ENCODE measurements at regions not wholly inside any gene's neighbourhood (a gene's known extent, or its start where the extent isn't known, plus 50 kb on each side); places are given as distances from the start of the nearest gene placed in this dataset.

- peak overlapping the region; percentile 4 for H3K27ac Mint-ChIP-seq
- H3K27me3 Mint-ChIP-seq, result peaks cover 11% of the 10 kb centered on the region
- no peak overlapping the region for H3K4me3 Mint-ChIP-seq
- H3K36me3 Mint-ChIP-seq (ENCODE audit: low read depth), result no peaks in the 10 kb centered on the region
- H3K4me1 Mint-ChIP-seq, result no peaks in the 10 kb centered on the region
- ATAC-seq (replicated peaks), result no peak
- no peaks in the 10 kb centered on the region for H3K9me3 Mint-ChIP-seq
These were observed 204.0 kb upstream of the GPR12 start for GRCh38 chr13:26964278-26965250.

- Mint-ChIP-seq H3K27me3 (peaks cover 15% of the 10 kb centered on the region), H3K4me1 (no peaks in the 10 kb centered on the region), H3K4me3 (no peak overlapping the region), H3K36me3 (ENCODE audit: low read depth) (no peaks in the 10 kb centered on the region), H3K9me3 (no peaks in the 10 kb centered on the region), H3K27ac (no peak overlapping the region)
- no peak for ATAC-seq (replicated peaks)
These were observed 202.1 kb upstream of the GPR12 start for GRCh38 chr13:26962671-26963070.

GRCh38 chr13:26961890-26962615 is 201.5 kb upstream of the GPR12 start:
- no peaks in the 10 kb centered on the region for H3K36me3 Mint-ChIP-seq (ENCODE audit: low read depth)
- H3K4me3 Mint-ChIP-seq, result no peak overlapping the region
- no peak overlapping the region for H3K27ac Mint-ChIP-seq
- H3K4me1 Mint-ChIP-seq, result no peaks in the 10 kb centered on the region
- H3K9me3 Mint-ChIP-seq, result no peaks in the 10 kb centered on the region
- ATAC-seq (replicated peaks), result no peak
- peaks cover 19% of the 10 kb centered on the region for H3K27me3 Mint-ChIP-seq

- H3K4me3 Mint-ChIP-seq, result no peak overlapping the region
- no peaks in the 10 kb centered on the region for H3K4me1 Mint-ChIP-seq
- no peaks in the 10 kb centered on the region for H3K9me3 Mint-ChIP-seq
- peaks cover 26% of the 10 kb centered on the region for H3K27me3 Mint-ChIP-seq
- H3K27ac Mint-ChIP-seq, result no peak overlapping the region
- no peaks in the 10 kb centered on the region for H3K36me3 Mint-ChIP-seq (ENCODE audit: low read depth)
- no peak for ATAC-seq (replicated peaks)
These were observed 196.6 kb upstream of the GPR12 start for GRCh38 chr13:26957182-26957581.

GRCh38 chr13:26956522-26957142 is 196.0 kb upstream of the GPR12 start:
- Mint-ChIP-seq H3K4me1 (no peaks in the 10 kb centered on the region), H3K27me3 (peaks cover 26% of the 10 kb centered on the region), H3K9me3 (no peaks in the 10 kb centered on the region), H3K4me3 (no peak overlapping the region), H3K36me3 (ENCODE audit: low read depth) (no peaks in the 10 kb centered on the region), H3K27ac (no peak overlapping the region)
- ATAC-seq (replicated peaks), result no peak

GRCh38 chr13:26954976-26955375 is 194.4 kb upstream of the GPR12 start:
- Mint-ChIP-seq H3K4me1 (no peaks in the 10 kb centered on the region), H3K9me3 (no peaks in the 10 kb centered on the region), H3K27me3 (peaks cover 20% of the 10 kb centered on the region), H3K36me3 (ENCODE audit: low read depth) (no peaks in the 10 kb centered on the region), H3K4me3 (no peak overlapping the region), H3K27ac (no peak overlapping the region)
- no peak for ATAC-seq (replicated peaks)

- ATAC-seq (replicated peaks), result no peak
- peaks cover 15% of the 10 kb centered on the region for H3K27me3 Mint-ChIP-seq
- no peak overlapping the region for H3K4me3 Mint-ChIP-seq
- H3K4me1 Mint-ChIP-seq, result no peaks in the 10 kb centered on the region
- H3K9me3 Mint-ChIP-seq, result no peaks in the 10 kb centered on the region
- no peaks in the 10 kb centered on the region for H3K36me3 Mint-ChIP-seq (ENCODE audit: low read depth)
- no peak overlapping the region for H3K27ac Mint-ChIP-seq
These were observed 192.7 kb upstream of the GPR12 start for GRCh38 chr13:26953291-26953690.

- Mint-ChIP-seq H3K4me1 (no peaks in the 10 kb centered on the region), H3K27ac (no peak overlapping the region), H3K36me3 (ENCODE audit: low read depth) (no peaks in the 10 kb centered on the region), H3K9me3 (no peaks in the 10 kb centered on the region), H3K27me3 (peaks cover 15% of the 10 kb centered on the region), H3K4me3 (no peak overlapping the region)
- no peak for ATAC-seq (replicated peaks)
These were observed 192.1 kb upstream of the GPR12 start for GRCh38 chr13:26952551-26953143.

- Mint-ChIP-seq H3K36me3 (ENCODE audit: low read depth) (no peaks in the 10 kb centered on the region), H3K4me1 (no peaks in the 10 kb centered on the region), H3K27me3 (peaks cover 10% of the 10 kb centered on the region), H3K27ac (no peak overlapping the region), H3K9me3 (no peaks in the 10 kb centered on the region), H3K4me3 (no peak overlapping the region)
- ATAC-seq (replicated peaks), result no peak
These were observed 191.1 kb upstream of the GPR12 start for GRCh38 chr13:26951581-26952177.

- Mint-ChIP-seq H3K4me3 (no peak overlapping the region), H3K9me3 (no peaks in the 10 kb centered on the region), H3K27ac (no peak overlapping the region), H3K36me3 (ENCODE audit: low read depth) (no peaks in the 10 kb centered on the region), H3K27me3 (peaks cover 10% of the 10 kb centered on the region), H3K4me1 (no peaks in the 10 kb centered on the region)
- no peak for ATAC-seq (replicated peaks)
These were observed 190.4 kb upstream of the GPR12 start for GRCh38 chr13:26950968-26951367.

GRCh38 chr13:26950546-26950945 is 190.0 kb upstream of the GPR12 start:
- ATAC-seq (replicated peaks), result no peak
- Mint-ChIP-seq H3K36me3 (ENCODE audit: low read depth) (no peaks in the 10 kb centered on the region), H3K9me3 (no peaks in the 10 kb centered on the region), H3K27ac (no peak overlapping the region), H3K4me1 (no peaks in the 10 kb centered on the region), H3K27me3 (peaks cover 10% of the 10 kb centered on the region), H3K4me3 (no peak overlapping the region)

GRCh38 chr13:26949701-26950502 is 189.3 kb upstream of the GPR12 start:
- ATAC-seq (replicated peaks), result no peak
- Mint-ChIP-seq H3K9me3 (no peaks in the 10 kb centered on the region), H3K27me3 (peaks cover 7% of the 10 kb centered on the region), H3K4me3 (no peak overlapping the region), H3K4me1 (no peaks in the 10 kb centered on the region), H3K27ac (no peak overlapping the region), H3K36me3 (ENCODE audit: low read depth) (no peaks in the 10 kb centered on the region)

- Mint-ChIP-seq H3K27me3 (peaks cover 3% of the 10 kb centered on the region), H3K4me3 (no peak overlapping the region), H3K36me3 (ENCODE audit: low read depth) (no peaks in the 10 kb centered on the region), H3K9me3 (no peaks in the 10 kb centered on the region), H3K4me1 (no peaks in the 10 kb centered on the region), H3K27ac (no peak overlapping the region)
- ATAC-seq (replicated peaks), result no peak
These were observed 187.8 kb upstream of the GPR12 start for GRCh38 chr13:26948353-26948752.

All from activated T-helper 17 cell treated with anti-CD3 and anti-CD28 coated beads, Interleukin-2, amount 50 U/mL, for 72 hours (primary cell).